ENCODE measurements at regions not wholly inside any gene's neighbourhood (a gene's known extent, or its start where the extent isn't known, plus 50 kb on each side); places are given as distances from the start of the nearest gene placed in this dataset.

DNA sequence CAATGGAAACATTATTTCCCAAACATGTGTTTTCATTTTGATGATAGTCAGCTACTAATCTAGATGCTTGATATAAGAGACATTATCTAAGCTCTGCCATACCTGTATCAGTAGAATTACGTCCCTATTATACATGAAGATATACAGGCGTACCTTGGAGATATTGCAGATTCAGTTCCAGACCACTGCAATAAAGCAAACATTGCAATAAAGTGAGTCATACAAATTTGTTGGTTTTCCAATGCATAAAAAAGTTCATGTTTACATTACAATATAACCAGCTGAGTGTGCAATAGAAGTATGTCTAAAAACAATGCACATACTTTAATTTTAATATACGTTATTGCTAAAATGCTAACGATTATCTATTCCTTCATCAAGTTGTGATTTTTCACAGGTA lies 236.0 kb upstream of the ZNF717 start:
- Mint-ChIP-seq H3K4me3 (ENCODE audit: unreplicated experiment) (no peak overlapping the region), H3K27me3 (ENCODE audit: unreplicated experiment) (no peaks in the 10 kb centered on the region), H3K4me1 (ENCODE audit: unreplicated experiment) (no peaks in the 10 kb centered on the region), H3K36me3 (ENCODE audit: low read depth, unreplicated experiment) (no peaks in the 10 kb centered on the region), H3K9me3 (ENCODE audit: unreplicated experiment) (no peaks in the 10 kb centered on the region), H3K27ac (ENCODE audit: unreplicated experiment) (no peak overlapping the region)
- TF ChIP-seq, protein P1, sequence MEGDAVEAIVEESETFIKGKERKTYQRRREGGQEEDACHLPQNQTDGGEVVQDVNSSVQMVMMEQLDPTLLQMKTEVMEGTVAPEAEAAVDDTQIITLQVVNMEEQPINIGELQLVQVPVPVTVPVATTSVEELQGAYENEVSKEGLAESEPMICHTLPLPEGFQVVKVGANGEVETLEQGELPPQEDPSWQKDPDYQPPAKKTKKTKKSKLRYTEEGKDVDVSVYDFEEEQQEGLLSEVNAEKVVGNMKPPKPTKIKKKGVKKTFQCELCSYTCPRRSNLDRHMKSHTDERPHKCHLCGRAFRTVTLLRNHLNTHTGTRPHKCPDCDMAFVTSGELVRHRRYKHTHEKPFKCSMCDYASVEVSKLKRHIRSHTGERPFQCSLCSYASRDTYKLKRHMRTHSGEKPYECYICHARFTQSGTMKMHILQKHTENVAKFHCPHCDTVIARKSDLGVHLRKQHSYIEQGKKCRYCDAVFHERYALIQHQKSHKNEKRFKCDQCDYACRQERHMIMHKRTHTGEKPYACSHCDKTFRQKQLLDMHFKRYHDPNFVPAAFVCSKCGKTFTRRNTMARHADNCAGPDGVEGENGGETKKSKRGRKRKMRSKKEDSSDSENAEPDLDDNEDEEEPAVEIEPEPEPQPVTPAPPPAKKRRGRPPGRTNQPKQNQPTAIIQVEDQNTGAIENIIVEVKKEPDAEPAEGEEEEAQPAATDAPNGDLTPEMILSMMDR (IDR thresholded peaks at IDR 0.05; ENCODE audit: unreplicated experiment): no peak
- DNase-seq (ENCODE audit: low spot score): no peak

DNA sequence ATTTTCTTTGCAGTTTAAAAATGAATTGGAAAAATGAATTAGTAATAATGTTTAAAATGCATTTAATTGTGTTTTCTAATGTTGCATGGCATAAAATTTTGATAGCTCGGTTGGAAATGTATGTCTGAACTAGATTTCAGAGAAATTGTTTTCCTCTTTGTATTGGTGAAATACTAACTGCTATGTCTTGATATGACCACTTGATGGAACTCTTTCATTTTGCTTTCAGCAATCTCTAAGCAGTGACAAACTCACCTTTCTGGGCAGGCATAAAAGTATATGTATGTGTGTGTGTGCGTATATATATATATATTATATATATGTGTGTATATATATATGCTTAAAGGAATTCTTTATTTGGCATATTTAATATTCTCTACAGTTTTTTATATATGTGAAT lies 239.3 kb upstream of the ZNF717 start:
- Mint-ChIP-seq H3K36me3 (ENCODE audit: low read depth, unreplicated experiment) (no peaks in the 10 kb centered on the region), H3K4me1 (ENCODE audit: unreplicated experiment) (no peaks in the 10 kb centered on the region), H3K9me3 (ENCODE audit: unreplicated experiment) (no peaks in the 10 kb centered on the region), H3K4me3 (ENCODE audit: unreplicated experiment) (no peak overlapping the region), H3K27me3 (ENCODE audit: unreplicated experiment) (no peaks in the 10 kb centered on the region), H3K27ac (ENCODE audit: unreplicated experiment) (no peak overlapping the region)
- TF ChIP-seq, protein P1 (IDR thresholded peaks at IDR 0.05; ENCODE audit: unreplicated experiment): peak; percentile 62
- DNase-seq (ENCODE audit: low spot score): no peak

- Mint-ChIP-seq H3K27ac (ENCODE audit: unreplicated experiment) (no peak overlapping the region), H3K4me1 (ENCODE audit: unreplicated experiment) (no peaks in the 10 kb centered on the region), H3K4me3 (ENCODE audit: unreplicated experiment) (no peak overlapping the region), H3K27me3 (ENCODE audit: unreplicated experiment) (no peaks in the 10 kb centered on the region), H3K9me3 (ENCODE audit: unreplicated experiment) (no peaks in the 10 kb centered on the region), H3K36me3 (ENCODE audit: low read depth, unreplicated experiment) (no peaks in the 10 kb centered on the region)
- TF ChIP-seq, protein P1 (IDR thresholded peaks at IDR 0.05; ENCODE audit: unreplicated experiment): no peak
- no peak for DNase-seq (ENCODE audit: low spot score)
Measured at GRCh38 chr3:76025561-76025960, 240.2 kb upstream of the ZNF717 start.

GRCh38 chr3:76026379-76026778 lies 241.0 kb upstream of the ZNF717 start:
- Mint-ChIP-seq H3K4me3 (ENCODE audit: unreplicated experiment) (no peak overlapping the region), H3K36me3 (ENCODE audit: low read depth, unreplicated experiment) (no peaks in the 10 kb centered on the region), H3K27me3 (ENCODE audit: unreplicated experiment) (no peaks in the 10 kb centered on the region), H3K27ac (ENCODE audit: unreplicated experiment) (no peak overlapping the region), H3K4me1 (ENCODE audit: unreplicated experiment) (no peaks in the 10 kb centered on the region), H3K9me3 (ENCODE audit: unreplicated experiment) (no peaks in the 10 kb centered on the region)
- DNase-seq (ENCODE audit: low spot score): no peak
- TF ChIP-seq, protein P1 (IDR thresholded peaks at IDR 0.05; ENCODE audit: unreplicated experiment): no peak

- H3K27ac Mint-ChIP-seq (ENCODE audit: unreplicated experiment): no peak overlapping the region
- no peaks in the 10 kb centered on the region for H3K27me3 Mint-ChIP-seq (ENCODE audit: unreplicated experiment)
- H3K36me3 Mint-ChIP-seq (ENCODE audit: low read depth, unreplicated experiment): no peaks in the 10 kb centered on the region
- no peak overlapping the region for H3K4me3 Mint-ChIP-seq (ENCODE audit: unreplicated experiment)
- H3K4me1 Mint-ChIP-seq (ENCODE audit: unreplicated experiment): no peaks in the 10 kb centered on the region
- no peak for DNase-seq (ENCODE audit: low spot score)
- TF ChIP-seq, protein P1 (IDR thresholded peaks at IDR 0.05; ENCODE audit: unreplicated experiment): no peak
- no peaks in the 10 kb centered on the region for H3K9me3 Mint-ChIP-seq (ENCODE audit: unreplicated experiment)
Measured at GRCh38 chr3:76028774-76029173, 243.4 kb upstream of the ZNF717 start.

Data from endothelial cell (in vitro differentiated cells).